Lower leg skin (tissue), 4 donors: ENCODE measurements at regions not wholly inside any gene's neighbourhood (a gene's known extent, or its start where the extent isn't known, plus 50 kb on each side); places are given as distances from the start of the nearest gene placed in this dataset.

Experiments
- DNase-seq, 2 donors: peaks; one replicate each; pipeline ENCODE4 v3.0.0-alpha.2; 2019; ENCODE audit warnings: low spot score in 2 of 2
- H3K4me3 ChIP-seq: fragments of 200-600 bp; sonication (generic); 2 replicates; pipeline ENCODE4 v1.5.1; 2017; ENCODE audit warnings: mild to moderate bottlenecking, low read depth; ENCODE audit not compliant: poor library complexity, severe bottlenecking
- CTCF ChIP-seq, 3 donors: fragments of 450-650 bp; IDR thresholded peaks; one replicate each; pipeline ENCODE4 v1.5.1; 2016; ENCODE audit warnings: antibody characterized with exemption in 3 of 3, mild to moderate bottlenecking in 3 of 3, moderate library complexity in 2 of 3
- POLR2A ChIP-seq, 2 donors: fragments of 450-650 bp; IDR thresholded peaks; one replicate each; pipeline ENCODE4 v1.6.1; 2016 to 2017; ENCODE audit warnings: antibody characterized with exemption in 2 of 2, mild to moderate bottlenecking in 1 of 2, moderate library complexity in 1 of 2
- WGBS, 2 donors: methylation state at CpG; one replicate each; pipeline ENCODE4 v1.1.5; 2018; 5-methylcytosine and 5-hydroxymethylcytosine counted together
- intact Hi-C: fragments of 100-400 bp; cut with DNase I; formaldehyde crosslinking; loops from one replicate; pipeline ENCODE4 v1.15.0; 2023; ENCODE audit warnings: low total_unique reads

- intact Hi-C loops, result no loop called here
- no peak for TF ChIP-seq POLR2A (IDR thresholded peaks at IDR 0.05)
- TF ChIP-seq CTCF (IDR thresholded peaks at IDR 0.05), result no peak
- DNase-seq, result no peak
- WGBS, 2 donors, result 38 to 39% methylated on average over 3 of the region's 3 CpGs
- H3K4me3 ChIP-seq, result no peak overlapping the region
These were observed 225.2 kb upstream of the DKK2 start for GRCh38 chr4:107261241-107261874.

GRCh38 chr4:107258359-107258758, 222.2 kb upstream of the DKK2 start:
- 85 to 97% methylated on average over 2 of the region's 2 CpGs for WGBS, 2 donors
- intact Hi-C loops, result no loop called here

GRCh38 chr4:107255596-107255995, 219.5 kb upstream of the DKK2 start:
- no peak overlapping the region for H3K4me3 ChIP-seq
- no peak for TF ChIP-seq CTCF (IDR thresholded peaks at IDR 0.05)
- no peak for TF ChIP-seq POLR2A (IDR thresholded peaks at IDR 0.05)
- no peak for DNase-seq
- intact Hi-C loops, result no loop called here
- 47 to 63% methylated on average over 2 of the region's 2 CpGs for WGBS, 2 donors

More at GRCh38 chr4:107258359-107258758, 222.2 kb upstream of the DKK2 start:
- H3K4me3 ChIP-seq, result no peak overlapping the region
- TF ChIP-seq CTCF (IDR thresholded peaks at IDR 0.05) (no peak), POLR2A (IDR thresholded peaks at IDR 0.05) (no peak)
- DNase-seq, result no peak

- intact Hi-C loops, result no loop called here
- DNase-seq, result no peak
- WGBS, 2 donors, result 78 to 82% methylated on average over 1 of the region's 1 CpG
- TF ChIP-seq CTCF (IDR thresholded peaks at IDR 0.05), result no peak
- no peak for TF ChIP-seq POLR2A (IDR thresholded peaks at IDR 0.05)
- H3K4me3 ChIP-seq, result no peak overlapping the region
These were observed 219.0 kb upstream of the DKK2 start for GRCh38 chr4:107255114-107255513.

- no peak for DNase-seq
- TF ChIP-seq POLR2A (IDR thresholded peaks at IDR 0.05) (no peak), CTCF (IDR thresholded peaks at IDR 0.05) (no peak)
- WGBS, 2 donors, result 64 to 66% methylated on average over 3 of the region's 3 CpGs
- intact Hi-C loops, result no loop called here
- no peak overlapping the region for H3K4me3 ChIP-seq
These were observed 217.5 kb upstream of the DKK2 start for GRCh38 chr4:107253579-107254068.

GRCh38 chr4:107253090-107253489, 217.0 kb upstream of the DKK2 start:
- WGBS, 2 donors, result 67 to 80% methylated on average over 4 of the region's 4 CpGs
- DNase-seq, result no peak
- intact Hi-C loops, result no loop called here
- TF ChIP-seq POLR2A (IDR thresholded peaks at IDR 0.05) (no peak), CTCF (IDR thresholded peaks at IDR 0.05) (no peak)
- H3K4me3 ChIP-seq, result no peak overlapping the region
